ENCODE measurements at regions not wholly inside any gene's neighbourhood (a gene's known extent, or its start where the extent isn't known, plus 50 kb on each side); places are given as distances from the start of the nearest gene placed in this dataset.

DNA sequence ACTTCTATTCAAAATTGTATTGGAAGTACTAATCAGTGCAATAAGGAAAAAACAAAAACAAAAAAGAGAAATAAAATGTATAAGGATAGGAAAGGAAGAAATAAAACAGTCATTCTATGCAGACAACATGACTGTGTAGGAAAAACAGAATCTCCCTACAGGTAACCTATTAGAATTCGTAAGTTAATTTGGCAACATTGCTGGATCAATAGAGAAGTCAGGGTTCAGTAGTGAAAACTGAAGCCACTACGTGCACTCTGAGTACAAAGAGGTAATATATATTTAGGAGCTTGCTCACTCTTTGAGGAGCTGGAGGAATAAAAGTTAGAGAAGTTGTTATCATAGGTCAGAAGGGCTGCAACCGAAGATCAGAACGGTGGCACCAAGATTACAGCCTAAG is 84.0 kb upstream of the BMAL1 start:
- TF ChIP-seq POLR2A (IDR thresholded peaks at IDR 0.05; ENCODE audit: low read length) (no peak), GATA1 (IDR thresholded peaks at IDR 0.05; ENCODE audit: low read depth, low read length) (no peak)

All from erythroblast (primary cell).